ENCODE measurements at regions not wholly inside any gene's neighbourhood (a gene's known extent, or its start where the extent isn't known, plus 50 kb on each side); places are given as distances from the start of the nearest gene placed in this dataset.

GRCh38 chr9:129232839-129233591 is 55.0 kb upstream of the IER5L start:
- TF ChIP-seq CTCF (conservative IDR thresholded peaks at IDR 0.05 in 1 of 2, IDR thresholded peaks at IDR 0.05 in 1 of 2; ENCODE audit: low read depth in 1 of 2, low read length in 2 of 2), result no peak
- no peak for TF ChIP-seq EZH2 (IDR thresholded peaks at IDR 0.05; ENCODE audit: low read length, missing control alignments)

Measured in fibroblast of lung (primary cell).